ENCODE measurements at regions not wholly inside any gene's neighbourhood (a gene's known extent, or its start where the extent isn't known, plus 50 kb on each side); places are given as distances from the start of the nearest gene placed in this dataset.

GRCh38 chr15:31151301-31152233 lies 50.0 kb upstream of the TRPM1 start:
- no peak for DNase-seq

- DNase-seq: no peak
Measured at GRCh38 chr15:31153531-31153930, 52.0 kb upstream of the TRPM1 start.

DNA sequence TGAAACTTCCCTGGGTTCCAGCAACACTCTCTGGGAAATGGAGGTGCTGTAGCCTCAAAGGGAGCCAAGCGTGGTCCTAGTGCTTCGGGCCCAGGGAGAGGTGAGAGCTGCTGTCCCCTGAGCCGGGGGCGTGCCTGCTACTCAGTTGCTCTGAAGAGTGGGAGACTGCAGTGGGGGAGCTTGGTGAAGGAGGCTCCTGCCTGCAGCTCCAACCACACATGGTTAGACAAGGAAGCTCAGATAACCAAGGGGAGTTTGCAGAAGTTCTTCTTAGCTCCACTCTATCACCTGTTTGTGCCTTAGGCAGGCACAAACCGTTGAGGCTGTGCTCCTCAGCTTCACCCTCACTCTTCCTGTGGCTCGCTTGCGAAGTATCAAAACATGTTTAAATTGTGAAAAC lies 53.6 kb upstream of the TRPM1 start:
- DNase-seq: no peak

DNA sequence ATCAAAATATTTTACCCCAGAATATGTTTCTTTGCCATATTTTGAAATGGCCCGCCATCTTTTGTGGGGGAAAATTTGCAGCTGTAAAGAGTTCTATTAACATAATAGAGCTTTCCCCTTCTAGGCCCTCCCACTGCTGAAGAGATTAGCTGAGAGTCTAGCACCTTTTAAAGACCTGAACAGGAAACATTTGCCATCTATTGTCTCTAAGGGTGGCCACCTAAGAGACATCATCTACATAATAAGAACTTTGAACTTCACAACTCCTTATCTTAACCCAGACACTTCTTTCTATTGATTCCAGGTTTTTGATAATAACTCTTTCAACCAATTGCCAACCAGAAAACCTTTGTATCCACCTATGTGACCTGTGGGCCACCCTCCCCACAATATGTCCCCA lies 54.7 kb upstream of the TRPM1 start:
- no peak for DNase-seq

DNA sequence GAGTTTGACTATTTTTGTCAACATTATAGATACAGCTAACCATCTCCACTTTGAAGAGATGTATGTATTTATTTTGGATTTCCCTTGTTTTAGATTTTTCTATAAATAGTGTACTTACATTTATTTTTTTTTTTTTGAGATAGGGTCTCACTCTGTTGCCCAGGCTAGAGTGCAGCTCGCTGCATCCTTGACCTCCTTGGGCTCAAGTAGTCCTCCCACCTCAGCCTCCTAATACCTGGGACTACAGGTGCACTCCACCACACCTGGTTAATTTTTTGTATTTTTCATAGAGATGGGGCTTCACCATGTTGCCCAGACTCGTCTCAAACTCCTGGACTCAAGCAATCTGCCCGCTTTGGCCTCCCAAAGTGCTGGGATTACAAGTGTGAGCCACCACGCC lies 55.3 kb upstream of the TRPM1 start:
- no peak for DNase-seq

DNA sequence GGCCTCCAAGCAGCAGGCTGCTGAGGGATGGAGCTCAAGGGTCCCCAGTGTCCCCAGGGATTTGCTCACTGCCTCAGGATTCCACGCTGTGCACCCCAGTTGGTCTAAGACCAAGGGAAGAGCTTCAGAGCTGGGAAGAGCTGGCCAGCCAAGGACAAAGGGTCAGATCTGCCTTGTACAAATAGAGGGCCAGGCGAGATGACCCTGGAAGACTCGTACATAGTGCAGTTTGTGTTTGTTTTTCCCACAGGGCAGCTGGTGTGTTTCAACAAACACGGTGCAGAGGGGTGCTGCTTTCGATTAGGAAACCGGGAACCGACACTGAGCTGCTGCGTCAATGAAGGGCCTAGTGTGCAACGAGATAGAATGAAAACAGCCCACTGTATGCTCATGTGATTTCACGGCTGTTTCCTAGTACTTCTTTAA lies 56.1 kb upstream of the TRPM1 start:
- DNase-seq: no peak

DNA sequence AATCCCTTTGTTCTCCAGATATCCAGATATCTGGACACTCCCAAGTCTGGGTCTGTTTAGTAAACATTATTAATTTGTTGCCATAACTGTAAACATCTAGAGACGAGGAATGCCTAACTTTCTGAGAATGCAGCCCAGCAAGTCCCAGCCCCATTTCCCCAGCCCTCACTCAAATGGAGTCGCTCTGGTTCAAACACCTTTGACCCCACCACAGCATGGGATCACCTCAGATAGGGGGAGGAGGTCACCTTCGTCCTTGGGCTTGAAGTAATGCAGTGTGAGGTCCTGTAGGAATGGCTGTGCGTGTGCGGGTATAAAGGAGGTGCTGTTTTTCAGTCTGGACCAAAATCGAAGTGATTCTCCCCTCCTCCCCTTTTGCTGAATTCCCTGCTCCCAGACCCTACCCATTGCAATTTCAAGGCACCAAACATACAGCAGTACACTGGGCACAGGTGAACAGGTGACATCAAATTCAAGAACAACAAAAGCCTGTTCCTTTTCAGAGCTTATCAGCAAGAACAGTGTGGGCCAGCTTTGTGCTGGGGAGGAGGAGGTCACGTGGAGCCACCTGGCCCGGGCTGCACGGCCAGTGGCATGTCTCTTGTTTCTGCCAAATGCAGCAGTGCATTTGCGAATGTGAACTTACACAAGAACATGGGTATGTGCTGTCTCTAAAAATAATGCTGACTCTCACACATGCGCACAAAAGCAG lies 57.5 kb upstream of the TRPM1 start:
- DNase-seq: no peak

- no peak for DNase-seq
Measured at GRCh38 chr15:31159837-31160236, 58.3 kb upstream of the TRPM1 start.

GRCh38 chr15:31160297-31160696 lies 58.8 kb upstream of the TRPM1 start:
- DNase-seq: no peak

DNA sequence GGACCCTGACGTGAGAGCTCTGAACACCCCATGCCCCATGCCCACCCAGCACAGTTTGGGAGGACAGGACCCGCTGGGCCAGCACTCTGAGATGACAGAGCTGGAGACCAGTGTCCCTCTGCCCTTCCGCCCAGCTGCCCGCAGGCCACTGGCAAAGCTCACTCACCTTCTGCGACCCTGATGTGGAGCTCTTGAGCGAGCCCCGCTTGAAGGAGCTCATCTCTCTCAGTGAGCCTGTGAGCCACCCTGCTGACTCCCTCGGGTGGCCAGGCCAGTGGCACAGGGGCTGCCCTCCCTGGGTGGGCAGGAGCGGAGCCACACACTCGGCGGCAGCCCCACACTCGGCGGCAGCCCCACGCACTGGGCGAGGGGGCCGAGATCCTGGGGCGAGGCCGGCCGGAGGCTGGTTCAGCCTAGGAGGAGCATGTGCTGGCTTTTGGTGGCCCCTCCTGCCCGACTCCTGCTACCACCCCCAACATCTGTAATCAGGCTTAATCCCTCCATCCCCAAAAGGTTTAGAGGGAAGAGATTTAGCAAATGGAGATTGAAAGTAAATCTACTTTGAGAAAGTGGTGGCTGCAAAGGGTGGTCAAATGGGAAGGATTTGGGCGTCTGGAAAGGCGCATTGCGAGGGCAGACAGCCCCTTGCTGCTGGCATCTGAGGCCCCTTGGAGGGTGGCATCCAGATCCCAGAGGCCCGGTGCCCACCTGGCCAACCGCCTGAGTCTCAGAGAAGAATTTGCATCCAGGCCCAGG lies 59.4 kb upstream of the TRPM1 start:
- no peak for DNase-seq

GRCh38 chr15:31161951-31162350 lies 60.4 kb upstream of the TRPM1 start:
- no peak for DNase-seq

- DNase-seq: no peak
Measured at GRCh38 chr15:31162721-31163510, 61.4 kb upstream of the TRPM1 start.

DNA sequence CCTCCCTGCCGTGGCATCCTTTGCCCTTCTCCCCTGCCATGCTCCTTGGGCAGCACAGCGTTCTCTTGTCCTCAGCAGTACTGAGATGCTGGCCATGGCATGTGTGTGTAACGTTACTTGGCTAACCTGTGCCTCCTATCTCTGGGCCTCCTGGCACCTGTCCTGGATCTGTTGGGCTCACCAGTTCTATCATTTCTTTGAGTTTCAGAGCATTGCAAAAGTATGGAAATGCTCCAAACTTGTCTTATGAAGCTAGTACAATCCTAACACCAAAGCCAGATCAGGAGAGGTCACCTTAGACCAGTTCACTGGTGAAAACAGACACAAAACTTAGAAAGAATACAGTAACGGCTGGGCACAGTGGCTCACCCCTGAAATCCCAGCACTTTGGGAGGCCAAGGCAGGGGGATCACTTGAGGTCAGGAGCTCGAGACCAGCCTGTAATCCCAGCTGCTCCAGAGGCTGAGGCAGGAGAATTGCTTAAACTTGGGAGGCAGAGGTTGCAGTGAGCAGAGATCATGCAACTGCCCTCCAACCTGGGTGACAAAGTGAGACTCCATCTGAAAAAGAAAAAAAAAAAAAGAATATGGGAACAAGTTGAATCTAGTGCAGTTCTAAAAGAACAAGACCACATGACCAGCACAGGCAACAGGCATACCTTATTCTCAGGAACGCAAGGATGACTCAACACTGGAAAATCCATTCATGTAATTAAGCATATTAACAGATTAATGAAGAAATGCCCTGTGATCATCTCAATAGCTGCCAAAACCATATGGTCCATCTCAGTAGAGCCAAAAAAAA lies 62.4 kb upstream of the TRPM1 start:
- DNase-seq: no peak

DNA sequence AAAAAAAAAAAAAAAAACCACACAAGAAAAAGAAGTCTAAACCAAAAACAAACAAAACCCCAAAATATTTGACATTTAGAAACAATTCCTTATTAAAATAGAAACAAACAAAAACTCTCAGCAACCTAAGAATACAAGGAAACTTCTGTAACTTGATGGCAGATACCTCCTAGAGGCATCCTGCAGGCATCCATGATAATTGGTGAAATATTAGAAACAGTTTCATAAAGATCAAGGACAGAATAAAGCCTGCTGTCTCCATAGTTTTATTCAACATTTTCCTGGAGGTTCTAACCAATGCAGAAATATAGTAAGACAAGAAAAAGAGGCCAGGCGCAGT lies 63.0 kb upstream of the TRPM1 start:
- no peak for DNase-seq

DNA sequence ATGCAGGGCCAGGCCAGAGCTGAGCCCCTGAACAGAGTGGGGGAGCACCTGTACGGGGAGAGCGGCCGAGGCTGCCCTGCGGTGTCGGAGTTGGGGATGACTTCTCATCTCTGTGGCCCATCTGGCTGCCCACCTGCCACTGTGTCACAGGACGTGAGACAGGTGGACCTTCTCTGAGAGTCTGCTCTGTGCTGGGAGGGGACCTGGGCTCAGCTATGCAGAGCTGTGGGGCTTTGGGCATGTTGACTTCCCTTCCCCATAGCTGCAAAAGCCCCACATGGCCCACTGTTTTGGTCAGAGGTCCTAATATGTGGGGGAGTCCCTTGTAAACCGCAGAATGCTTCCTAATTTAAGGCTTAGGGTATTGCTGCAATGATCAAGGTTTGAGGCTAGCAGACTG lies 68.0 kb upstream of the TRPM1 start:
- DNase-seq: no peak

DNA sequence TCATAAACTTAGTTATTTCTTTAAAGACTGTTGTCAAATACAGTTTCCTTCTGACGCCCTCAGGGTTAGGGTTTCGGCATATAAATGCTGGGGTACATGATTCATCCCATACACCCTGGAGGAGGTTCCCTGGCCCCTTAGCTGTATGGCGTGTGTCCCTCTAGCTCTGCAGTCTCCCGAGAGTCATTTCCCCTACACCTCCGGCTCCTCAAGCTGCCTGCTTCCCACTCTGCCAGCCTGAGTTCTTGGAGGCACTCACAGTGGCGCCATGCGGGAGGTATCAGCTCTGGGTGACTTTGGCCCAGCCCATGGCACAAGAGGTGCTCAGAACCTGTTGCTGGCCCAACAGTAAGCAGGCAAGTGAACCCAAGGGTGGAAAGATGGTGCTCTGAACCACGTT lies 70.2 kb upstream of the TRPM1 start:
- DNase-seq: no peak

- no peak for DNase-seq
Measured at GRCh38 chr15:31172606-31173005, 71.1 kb upstream of the TRPM1 start.

DNA sequence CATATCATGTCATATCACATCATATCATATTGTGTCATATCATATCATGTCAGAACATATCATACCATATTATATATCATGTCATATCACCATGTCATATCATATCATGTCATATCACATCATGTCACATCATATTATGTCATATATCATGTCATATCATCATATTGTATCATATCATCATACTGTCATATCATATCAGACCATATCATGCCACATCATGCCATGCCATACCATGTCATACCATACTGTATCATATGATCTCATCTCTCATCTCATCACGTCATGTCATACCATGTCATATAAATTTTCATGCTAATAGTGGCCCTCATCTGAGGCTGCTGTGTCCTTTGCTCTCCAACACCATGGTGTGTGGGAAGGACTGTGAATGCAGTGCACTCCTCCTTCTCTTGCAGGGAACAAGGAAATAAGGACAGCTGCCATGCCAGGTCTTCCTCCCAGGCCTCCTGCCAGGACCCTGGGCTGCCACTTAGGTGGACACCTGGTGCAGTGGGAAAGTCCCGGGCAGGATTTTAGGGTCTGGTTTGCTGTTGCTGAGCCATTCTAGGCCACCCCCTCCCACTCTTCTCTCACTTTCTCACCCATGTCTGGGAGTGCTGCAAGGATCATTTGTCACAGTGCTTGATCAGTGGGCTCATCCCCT lies 72.4 kb upstream of the TRPM1 start:
- no peak for DNase-seq

GRCh38 chr15:31175484-31175883 lies 74.0 kb upstream of the TRPM1 start:
- DNase-seq: no peak

- no peak for DNase-seq
Measured at GRCh38 chr15:31177951-31178350, 76.4 kb upstream of the TRPM1 start.

DNA sequence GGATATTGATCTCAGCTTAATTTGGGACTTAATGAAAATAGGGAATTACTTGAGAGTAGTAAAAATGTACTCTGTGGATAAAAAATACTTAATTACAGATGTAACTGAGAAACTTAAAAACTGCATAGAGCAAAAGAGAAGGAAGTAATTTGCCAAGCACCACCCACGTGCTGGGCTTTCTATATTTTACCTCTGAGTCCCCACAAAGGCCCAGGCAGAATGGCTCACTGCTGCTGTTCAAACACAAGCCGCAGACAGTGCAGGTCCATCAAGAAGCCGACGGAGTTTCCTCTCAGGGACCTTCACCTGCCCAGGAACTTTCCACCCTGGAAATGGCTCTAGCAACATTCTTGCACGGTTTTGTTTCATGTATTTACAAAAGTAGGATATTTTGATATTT lies 77.2 kb upstream of the TRPM1 start:
- DNase-seq: no peak
